Fibroblast of skin of scalp (primary cell): ENCODE measurements at regions not wholly inside any gene's neighbourhood (a gene's known extent, or its start where the extent isn't known, plus 50 kb on each side); places are given as distances from the start of the nearest gene placed in this dataset.

Experiments
- DNase-seq: peaks from one replicate; pipeline ENCODE4 v3.0.0-alpha.2; 2013

DNA sequence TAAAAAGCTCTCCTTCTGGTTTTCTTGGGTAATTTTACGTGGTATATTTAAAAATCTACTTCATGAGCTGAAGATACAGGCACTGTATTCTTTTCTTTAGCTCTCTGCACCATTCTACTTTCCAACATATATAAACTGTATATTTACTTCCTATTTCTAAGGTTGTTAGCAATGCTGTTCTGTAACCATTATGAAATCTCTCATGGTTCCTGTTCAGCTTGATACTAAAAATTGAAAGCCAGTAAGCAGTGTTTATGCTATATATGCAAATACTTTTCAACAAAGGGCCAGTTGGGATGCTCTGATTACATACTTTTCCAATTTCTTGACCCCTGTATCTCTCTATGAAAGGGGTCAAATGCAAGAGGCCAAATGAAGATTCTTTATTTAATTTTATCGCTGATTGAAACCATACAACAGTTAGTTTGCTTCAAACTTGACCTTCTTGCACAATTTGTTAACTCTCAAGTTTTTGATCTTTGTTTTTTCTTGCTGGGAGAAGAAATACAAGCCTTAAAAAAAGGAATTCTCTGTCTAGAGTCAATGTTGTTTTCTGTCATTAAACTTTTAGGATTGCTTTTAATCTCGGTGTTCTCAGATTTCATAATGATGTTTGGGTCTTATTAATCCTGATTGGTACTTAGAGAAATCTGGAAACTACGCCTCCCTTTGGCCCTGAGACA is 223.2 kb downstream of the PRL start:
- no peak for DNase-seq

- no peak for DNase-seq
Observed at GRCh38 chr6:22078288-22078687, 218.5 kb downstream of the PRL start.

GRCh38 chr6:22078802-22079545 is 217.9 kb downstream of the PRL start:
- peak; percentile 17 for DNase-seq

- DNase-seq, result peak; percentile 91
Observed at GRCh38 chr6:22079783-22080182, 217.1 kb downstream of the PRL start.

- DNase-seq, result no peak
Observed at GRCh38 chr6:22081709-22082108, 215.1 kb downstream of the PRL start.

GRCh38 chr6:22082218-22082617 is 214.6 kb downstream of the PRL start:
- no peak for DNase-seq

DNA sequence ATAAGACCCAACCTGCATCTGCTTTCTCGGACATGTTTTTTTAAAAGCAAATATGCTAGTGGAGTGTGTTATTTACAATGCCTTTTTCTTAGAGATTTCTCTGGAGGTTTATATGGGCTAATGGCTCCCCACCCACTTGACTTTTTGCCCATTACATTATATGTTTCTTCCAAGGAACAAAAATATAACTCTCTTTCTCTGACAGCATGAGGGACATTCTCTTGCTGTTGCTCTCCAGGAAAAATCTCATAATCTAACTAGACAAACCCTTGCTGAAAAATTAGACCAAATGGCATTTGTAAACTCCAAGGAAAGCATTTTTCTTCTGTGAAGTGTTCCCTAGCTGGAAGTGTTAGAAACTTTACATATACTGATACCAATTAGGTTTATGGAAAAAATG is 213.7 kb downstream of the PRL start:
- DNase-seq, result peak; percentile 27

DNA sequence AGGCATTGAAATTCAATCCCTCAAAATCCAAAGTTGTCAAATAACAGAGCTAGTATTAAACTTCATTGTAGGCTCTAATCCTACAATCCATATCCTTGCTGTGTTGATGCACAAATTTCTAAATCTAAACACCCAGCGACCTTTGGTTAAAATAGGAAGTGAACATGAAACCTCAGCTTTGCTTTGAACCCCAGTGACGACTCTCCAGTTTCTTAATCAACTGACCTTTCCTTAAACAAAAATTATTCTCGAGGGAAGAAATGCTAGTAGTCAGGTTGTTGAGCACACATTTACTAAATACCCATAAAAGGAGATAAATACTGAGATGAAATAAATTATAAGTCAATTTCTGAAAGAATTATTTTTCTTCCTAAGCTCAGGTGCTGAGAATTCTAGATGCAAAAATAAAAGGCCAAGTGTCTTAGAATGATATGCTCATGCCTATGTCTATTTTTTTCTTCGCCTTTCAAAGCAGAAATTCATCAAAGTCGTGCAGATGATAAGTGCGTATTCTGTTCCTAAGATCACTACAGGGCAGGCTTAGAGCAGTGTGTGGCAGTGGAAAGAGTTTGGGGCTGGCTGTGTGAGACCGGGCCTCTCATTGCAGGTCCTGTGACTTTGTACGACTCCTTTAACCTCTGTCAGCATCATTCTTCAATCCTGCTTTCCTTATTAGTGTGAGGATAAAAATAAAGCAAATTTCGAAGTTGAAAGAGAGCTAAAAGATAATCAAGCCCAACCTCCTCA is 208.7 kb downstream of the PRL start:
- DNase-seq, result no peak

GRCh38 chr6:22091424-22091948 is 205.3 kb downstream of the PRL start:
- no peak for DNase-seq

GRCh38 chr6:22095836-22096235 is 201.0 kb downstream of the PRL start:
- DNase-seq, result no peak

GRCh38 chr6:22098601-22099031 is 198.2 kb downstream of the PRL start:
- DNase-seq, result no peak

DNA sequence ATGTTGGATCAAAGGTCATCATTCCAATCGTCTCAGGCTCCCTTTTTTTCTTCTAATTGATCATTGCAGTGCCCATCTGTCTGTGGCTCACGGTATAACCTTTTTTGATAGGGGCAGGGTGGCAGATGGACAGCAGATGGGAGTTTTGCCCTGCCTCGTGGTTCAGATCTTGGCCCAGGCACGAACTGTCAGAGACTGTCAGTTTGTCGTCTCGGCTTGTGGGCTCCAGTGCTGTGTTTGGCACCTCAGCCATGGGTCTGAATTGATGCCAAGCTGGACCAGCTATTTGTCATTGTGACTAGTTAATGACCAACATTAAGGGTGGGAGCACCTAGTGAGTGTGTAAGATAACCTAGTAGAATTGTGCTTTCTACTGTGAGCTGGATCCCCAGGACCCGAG is 197.6 kb downstream of the PRL start:
- no peak for DNase-seq

- DNase-seq, result no peak
Observed at GRCh38 chr6:22099923-22100322, 196.9 kb downstream of the PRL start.

- no peak for DNase-seq
Observed at GRCh38 chr6:22101163-22101562, 195.7 kb downstream of the PRL start.

DNA sequence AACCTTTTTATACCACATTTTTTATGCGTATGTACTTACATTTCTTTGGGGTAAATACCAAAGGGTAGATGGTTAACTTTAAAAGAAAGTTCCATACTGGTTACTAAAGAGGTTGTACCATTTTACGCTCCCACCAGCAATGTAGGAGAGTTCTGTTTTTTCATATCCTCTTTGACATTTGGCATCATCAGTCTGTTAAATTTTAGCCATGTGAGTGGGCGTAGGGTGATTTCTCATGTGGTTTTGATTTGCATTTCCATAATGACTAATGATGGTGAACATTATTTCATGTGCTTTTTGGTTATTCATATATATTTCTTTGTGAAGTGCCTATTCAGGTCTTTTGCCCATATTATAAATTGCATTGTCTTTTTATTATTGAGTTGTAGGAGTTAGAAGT is 194.2 kb downstream of the PRL start:
- DNase-seq, result no peak

DNA sequence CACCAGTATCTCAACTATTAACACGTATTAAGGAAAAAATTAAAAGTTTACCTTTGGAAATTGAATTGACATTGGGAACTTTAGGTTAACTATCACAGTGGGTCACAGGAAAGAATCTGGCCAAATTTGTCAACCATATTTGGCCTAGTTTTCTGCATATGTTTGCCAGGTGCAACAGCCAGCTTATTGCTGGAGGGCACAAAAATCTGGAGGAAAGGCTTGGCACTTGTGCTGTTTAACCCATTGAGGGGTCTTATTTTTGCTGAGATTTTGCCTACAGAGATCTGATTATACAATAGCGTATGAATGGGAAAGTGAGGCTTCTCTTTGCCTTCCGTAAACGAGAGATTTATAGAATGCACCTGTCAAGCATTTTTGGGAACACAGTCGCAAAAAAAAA is 190.4 kb downstream of the PRL start:
- no peak for DNase-seq

DNA sequence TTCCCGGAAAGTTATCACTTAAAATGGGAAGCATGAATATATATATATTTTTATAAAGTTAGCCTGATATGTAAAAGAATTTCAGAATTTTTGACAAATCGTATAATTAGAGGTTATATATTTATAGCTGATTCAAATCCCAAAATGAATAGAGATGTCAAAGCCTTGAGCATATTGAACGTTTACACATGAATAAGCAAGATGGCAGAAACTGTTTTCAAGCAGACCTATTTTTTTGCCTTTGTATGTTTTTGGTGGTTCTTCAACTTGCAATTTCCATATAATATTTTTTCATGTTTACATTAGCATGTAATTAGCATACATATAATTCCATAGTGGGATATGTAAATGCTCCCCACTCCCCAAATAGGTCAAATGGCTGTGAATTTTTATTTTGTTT is 189.9 kb downstream of the PRL start:
- DNase-seq, result no peak

GRCh38 chr6:22108199-22108598 is 188.6 kb downstream of the PRL start:
- DNase-seq, result no peak

- peak; percentile 47 for DNase-seq
Observed at GRCh38 chr6:22110061-22110460, 186.8 kb downstream of the PRL start.

DNA sequence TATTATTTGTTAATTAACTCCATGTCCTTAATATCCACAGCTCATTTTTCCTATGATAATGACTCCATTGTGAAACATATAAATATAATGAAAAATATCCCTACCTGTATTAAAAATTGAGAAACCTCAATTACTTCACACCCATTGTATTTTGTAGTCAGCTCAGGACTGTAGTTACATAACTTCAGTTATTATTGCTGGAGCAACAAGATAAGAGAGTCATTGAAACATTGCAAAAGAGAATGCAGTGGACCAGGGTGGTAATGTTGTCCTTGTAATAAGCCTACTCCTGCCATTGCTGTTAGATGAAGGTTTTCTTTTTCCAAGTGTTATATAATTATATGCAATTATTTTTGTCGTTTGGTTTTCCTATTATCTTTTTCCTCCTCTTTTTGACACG is 184.4 kb downstream of the PRL start:
- DNase-seq, result no peak

DNA sequence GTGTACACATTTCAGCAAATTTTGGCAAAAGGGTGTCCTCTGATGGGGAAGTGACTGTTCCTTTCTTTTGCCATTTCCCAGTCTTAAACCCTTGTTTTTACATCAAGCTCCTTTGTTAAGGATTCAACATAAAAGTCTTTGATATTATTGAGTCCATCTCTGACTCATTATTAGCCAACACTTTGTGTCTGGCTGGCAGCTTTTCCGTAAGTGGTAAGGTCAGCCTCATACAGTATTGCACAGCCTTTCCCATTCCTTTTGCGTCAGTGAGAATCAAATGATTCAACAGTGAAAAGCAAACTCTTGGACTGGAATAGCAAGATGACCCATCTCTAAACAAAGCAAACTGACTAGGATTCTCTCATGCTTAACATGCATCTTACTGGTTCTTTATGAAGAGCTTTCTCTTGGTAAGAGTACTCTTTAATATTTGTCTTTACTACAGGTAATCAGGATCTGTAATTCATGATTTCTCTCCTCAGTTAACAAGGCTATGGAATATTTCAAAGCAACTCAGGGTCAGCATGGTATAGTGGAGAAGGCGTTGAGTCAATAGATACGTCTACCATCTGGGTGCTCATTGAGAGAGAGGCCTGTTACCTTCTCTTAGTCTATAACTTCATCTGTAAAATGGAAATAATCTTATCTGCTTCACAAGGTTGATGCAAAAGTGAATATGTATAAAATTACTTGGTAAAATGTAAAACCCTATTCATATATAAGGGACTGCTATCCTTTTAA is 183.6 kb downstream of the PRL start:
- DNase-seq, result peak; percentile 93

DNA sequence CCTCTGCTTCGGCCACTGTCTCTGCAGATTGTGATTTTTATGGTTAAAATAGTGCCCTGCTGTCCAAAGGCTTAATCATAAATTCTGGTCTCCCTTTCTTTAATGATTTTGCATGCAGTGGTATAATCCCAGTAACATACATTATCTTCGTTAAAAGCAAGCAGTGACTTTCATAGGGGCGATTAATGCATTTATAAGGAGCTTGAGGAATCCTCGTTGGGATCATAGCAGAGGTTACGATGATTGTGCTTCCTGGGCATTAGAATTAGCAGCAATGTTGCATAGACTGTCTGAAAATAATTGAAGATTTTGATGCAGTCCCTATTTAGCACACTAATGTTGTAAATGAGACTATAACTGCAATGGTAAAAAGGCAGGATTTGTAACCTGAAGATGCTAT is 181.3 kb downstream of the PRL start:
- DNase-seq, result no peak

- no peak for DNase-seq
Observed at GRCh38 chr6:22117631-22118030, 179.2 kb downstream of the PRL start.
